Activated CD8-positive, alpha-beta memory T cell treated with anti-CD3 and anti-CD28 coated beads for 36 hours (primary cell): ENCODE measurements at regions not wholly inside any gene's neighbourhood (a gene's known extent, or its start where the extent isn't known, plus 50 kb on each side); places are given as distances from the start of the nearest gene placed in this dataset.
"Not testable (repeated sequence)": the region's sequence is repeated elsewhere in the genome, so short reads cannot be mapped to it uniquely, and the experiment has no call there.

Source experiments
- CTCF ChIA-PET: fragments of 350-600 bp; sonication (Branson Sonifier 250); formaldehyde crosslinking; loops from one replicate; lab custom pipeline; 2021; ENCODE audit warnings: antibody characterized with exemption; lab: Charles Lee
- POLR2A ChIA-PET: fragments of 350-600 bp; sonication (Branson Sonifier 250); formaldehyde crosslinking; loops from one replicate; lab custom pipeline; 2021; ENCODE audit warnings: antibody characterized with exemption; lab: Charles Lee

- CTCF ChIA-PET, result no interaction called here
- POLR2A ChIA-PET, result no interaction called here
Observed at GRCh38 chr10:34912771-34913170, 97.7 kb upstream of the PARD3 start.

GRCh38 chr10:34911661-34912205, 96.6 kb upstream of the PARD3 start:
- CTCF ChIA-PET, result no interaction called here
- POLR2A ChIA-PET, result no interaction called here

GRCh38 chr10:34908481-34908880, 93.4 kb upstream of the PARD3 start:
- POLR2A ChIA-PET, result no interaction called here
- CTCF ChIA-PET, result no interaction called here

GRCh38 chr10:34907743-34908430, 92.8 kb upstream of the PARD3 start:
- ChIA-PET CTCF (no interaction called here), POLR2A (no interaction called here)

- POLR2A ChIA-PET, result no interaction called here
- CTCF ChIA-PET, result no interaction called here
Observed at GRCh38 chr10:34906067-34906965, 91.2 kb upstream of the PARD3 start.

GRCh38 chr10:34905200-34905927, 90.3 kb upstream of the PARD3 start:
- ChIA-PET POLR2A (no interaction called here), CTCF (no interaction called here)

- POLR2A ChIA-PET, result no interaction called here
- CTCF ChIA-PET, result no interaction called here
Observed at GRCh38 chr10:34904191-34904590, 89.1 kb upstream of the PARD3 start.

- CTCF ChIA-PET, result no interaction called here
- POLR2A ChIA-PET, result no interaction called here
Observed at GRCh38 chr10:34899161-34899560, 84.1 kb upstream of the PARD3 start.

GRCh38 chr10:34895977-34896376, 80.9 kb upstream of the PARD3 start:
- POLR2A ChIA-PET, result no interaction called here
- CTCF ChIA-PET, result no interaction called here

- CTCF ChIA-PET, POLR2A ChIA-PET: not testable (repeated sequence)
Observed at GRCh38 chr10:34895046-34895445, 80.0 kb upstream of the PARD3 start.

- CTCF ChIA-PET, POLR2A ChIA-PET: not testable (repeated sequence)
Observed at GRCh38 chr10:34892521-34892920, 77.4 kb upstream of the PARD3 start.

- POLR2A ChIA-PET, result no interaction called here
- CTCF ChIA-PET, result no interaction called here
Observed at GRCh38 chr10:34890939-34891338, 75.8 kb upstream of the PARD3 start.

GRCh38 chr10:34889004-34889869, 74.1 kb upstream of the PARD3 start:
- CTCF ChIA-PET, result no interaction called here
- POLR2A ChIA-PET, result no interaction called here

- ChIA-PET POLR2A (no interaction called here), CTCF (no interaction called here)
Observed at GRCh38 chr10:34886906-34887642, 72.0 kb upstream of the PARD3 start.

GRCh38 chr10:34885898-34886297, 70.8 kb upstream of the PARD3 start:
- ChIA-PET CTCF (no interaction called here), POLR2A (no interaction called here)

- POLR2A ChIA-PET, result no interaction called here
- CTCF ChIA-PET, result no interaction called here
Observed at GRCh38 chr10:34885011-34885410, 69.9 kb upstream of the PARD3 start.

GRCh38 chr10:34884272-34884952, 69.3 kb upstream of the PARD3 start:
- ChIA-PET CTCF (no interaction called here), POLR2A (no interaction called here)

GRCh38 chr10:34880817-34881216, 65.7 kb upstream of the PARD3 start:
- POLR2A ChIA-PET, result no interaction called here
- CTCF ChIA-PET, result no interaction called here
